CD8-positive, alpha-beta memory T cell (primary cell): ENCODE measurements at regions not wholly inside any gene's neighbourhood (a gene's known extent, or its start where the extent isn't known, plus 50 kb on each side); places are given as distances from the start of the nearest gene placed in this dataset.

Source experiments
- CTCF ChIA-PET: fragments of 350-600 bp; sonication (Branson Sonifier 250); formaldehyde crosslinking; loops from one replicate; lab custom pipeline; 2021; ENCODE audit warnings: antibody characterized with exemption; lab: Charles Lee
- POLR2A ChIA-PET: fragments of 350-600 bp; sonication (Branson Sonifier 250); formaldehyde crosslinking; loops from one replicate; lab custom pipeline; 2021; ENCODE audit warnings: antibody characterized with exemption; lab: Charles Lee
- DNase-seq, 5 donors: peaks; one replicate each; pipeline versions ENCODE4 v3.0.0 to v3.0.0-alpha.2; 2020 to 2022; ENCODE audit warnings: mixed read lengths in 1 of 5
- H3K27ac ChIP-seq: one replicate; pipeline ENCODE4 v1.7.0; 2013; ENCODE audit warnings: low read depth, mild to moderate bottlenecking, low read length, moderate library complexity
- H3K27me3 ChIP-seq: 2 replicates; pipeline ENCODE4 v1.7.0; 2013; ENCODE audit warnings: low read length, mild to moderate bottlenecking; ENCODE audit not compliant: insufficient read depth, poor library complexity, severe bottlenecking
- H3K36me3 ChIP-seq: 2 replicates; pipeline ENCODE4 v1.7.0; 2013; ENCODE audit warnings: mild to moderate bottlenecking, low read length, moderate library complexity; ENCODE audit not compliant: insufficient read depth
- H3K4me1 ChIP-seq: 2 replicates; pipeline ENCODE4 v1.7.0; 2013; ENCODE audit warnings: mild to moderate bottlenecking, low read length, moderate library complexity; ENCODE audit not compliant: insufficient read depth
- H3K4me3 ChIP-seq: 2 replicates; pipeline ENCODE4 v1.7.0; 2013; ENCODE audit warnings: mild to moderate bottlenecking, low read length
- H3K9me3 ChIP-seq: 2 replicates; pipeline ENCODE4 v1.7.0; 2013; ENCODE audit warnings: mild to moderate bottlenecking, low read length
- H3K27ac Mint-ChIP-seq, 8 donors: one replicate each; pipeline ENCODE4 v1.8.0; 2020 to 2021; ENCODE audit warnings: mixed read lengths in 8 of 8, mild to moderate bottlenecking in 6 of 8, inconsistent platforms in 3 of 8, moderate library complexity in 3 of 8
- H3K27me3 Mint-ChIP-seq, 2 donors: one replicate each; pipeline ENCODE4 v1.8.0; 2020 to 2021; ENCODE audit warnings: mixed read lengths in 2 of 2, mild to moderate bottlenecking in 1 of 2, moderate library complexity in 1 of 2
- H3K36me3 Mint-ChIP-seq, 3 donors: one replicate each; pipeline ENCODE4 v1.8.0; 2020 to 2021; ENCODE audit warnings: mixed read lengths in 3 of 3, inconsistent platforms in 1 of 3, mild to moderate bottlenecking in 1 of 3
- H3K4me1 Mint-ChIP-seq, 3 donors: one replicate each; pipeline ENCODE4 v1.8.0; 2020 to 2021; ENCODE audit warnings: mixed read lengths in 3 of 3, inconsistent platforms in 1 of 3, mild to moderate bottlenecking in 1 of 3
- H3K4me3 Mint-ChIP-seq, 7 donors: one replicate each; pipeline ENCODE4 v1.8.0; 2020 to 2021; ENCODE audit warnings: mixed read lengths in 7 of 7, mild to moderate bottlenecking in 6 of 7, moderate library complexity in 4 of 7, inconsistent platforms in 2 of 7
- H3K9me3 Mint-ChIP-seq, 5 donors: one replicate each; pipeline ENCODE4 v1.8.0; 2020 to 2022; ENCODE audit warnings: mixed read lengths in 5 of 5, mild to moderate bottlenecking in 3 of 5, moderate library complexity in 2 of 5, inconsistent platforms in 1 of 5

DNA sequence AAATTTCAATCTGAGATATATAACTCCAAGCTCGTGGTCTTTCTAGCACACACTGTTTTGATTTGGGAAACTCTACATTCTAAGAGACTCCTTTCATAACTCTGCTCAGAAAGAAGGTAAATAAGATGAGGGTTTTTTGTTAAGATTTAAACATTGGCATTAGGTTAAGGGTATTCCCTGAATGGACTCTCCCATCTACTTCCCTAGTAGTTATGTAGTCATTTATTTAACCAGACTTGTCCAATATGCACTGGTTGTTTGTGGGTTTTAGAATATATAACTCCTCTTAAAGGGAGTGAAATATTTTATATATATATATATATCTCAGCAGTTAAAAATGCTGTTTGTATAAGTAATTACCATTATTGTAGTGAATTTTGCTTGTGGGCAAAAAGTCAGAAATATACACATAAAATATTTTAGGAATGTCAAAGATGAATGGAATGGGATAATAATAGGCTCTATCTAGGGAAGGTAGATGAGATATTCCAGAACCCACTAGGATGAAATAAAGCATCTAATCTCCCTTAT, 61.5 kb upstream of the WDR75 start:
- Histone ChIP-seq H3K9me3 (no peaks in the 10 kb centered on the region), H3K36me3 (no peaks in the 10 kb centered on the region), H3K27ac (no peak overlapping the region), H3K27me3 (no peaks in the 10 kb centered on the region), H3K4me1 (no peaks in the 10 kb centered on the region), H3K4me3 (no peak overlapping the region)
- H3K36me3 Mint-ChIP-seq: no peaks in the 10 kb centered on the region
- ChIA-PET CTCF (no interaction called here), POLR2A (no interaction called here)
- H3K9me3 Mint-ChIP-seq: no peaks in the 10 kb centered on the region
- H3K27me3 Mint-ChIP-seq: no peaks in the 10 kb centered on the region
- H3K27ac Mint-ChIP-seq: no peak overlapping the region
- no peak overlapping the region for H3K4me3 Mint-ChIP-seq
- no peaks in the 10 kb centered on the region for H3K4me1 Mint-ChIP-seq
- DNase-seq: no peak

DNA sequence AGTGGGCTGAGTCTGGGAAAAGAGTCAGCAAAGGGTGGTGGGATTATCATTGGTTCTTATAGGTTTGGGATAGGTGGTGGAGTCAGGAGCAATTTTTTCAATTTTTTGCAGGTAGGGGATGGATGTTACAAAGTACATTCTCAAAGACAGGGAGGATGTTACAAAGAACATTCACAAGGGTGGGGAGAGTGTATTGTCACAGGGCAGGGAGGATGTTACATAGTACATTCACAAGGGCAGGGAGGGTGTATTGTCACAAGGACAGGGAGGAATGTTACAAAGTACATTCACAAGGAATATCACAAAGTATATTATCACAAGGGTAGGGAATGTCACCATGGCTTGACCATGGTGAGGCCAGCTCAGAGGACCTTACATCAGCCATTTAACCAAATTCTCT, 58.6 kb upstream of the WDR75 start:
- Mint-ChIP-seq H3K27me3 (peaks cover 4 to 11% of the 10 kb centered on the region in 2 donors), H3K36me3 (peaks cover 0 to 5% (median 0%) of the 10 kb centered on the region in 3 donors), H3K9me3 (peaks cover 0 to 3% (median 0%) of the 10 kb centered on the region in 5 donors), H3K27ac (no peak overlapping the region), H3K4me3 (no peak overlapping the region), H3K4me1 (no peaks in the 10 kb centered on the region)
- POLR2A ChIA-PET: no interaction called here
- CTCF ChIA-PET: no interaction called here
- Histone ChIP-seq H3K4me3 (no peak overlapping the region), H3K4me1 (no peaks in the 10 kb centered on the region), H3K9me3 (no peaks in the 10 kb centered on the region), H3K27ac (no peak overlapping the region), H3K36me3 (no peaks in the 10 kb centered on the region), H3K27me3 (no peaks in the 10 kb centered on the region)
- DNase-seq: no peak

DNA sequence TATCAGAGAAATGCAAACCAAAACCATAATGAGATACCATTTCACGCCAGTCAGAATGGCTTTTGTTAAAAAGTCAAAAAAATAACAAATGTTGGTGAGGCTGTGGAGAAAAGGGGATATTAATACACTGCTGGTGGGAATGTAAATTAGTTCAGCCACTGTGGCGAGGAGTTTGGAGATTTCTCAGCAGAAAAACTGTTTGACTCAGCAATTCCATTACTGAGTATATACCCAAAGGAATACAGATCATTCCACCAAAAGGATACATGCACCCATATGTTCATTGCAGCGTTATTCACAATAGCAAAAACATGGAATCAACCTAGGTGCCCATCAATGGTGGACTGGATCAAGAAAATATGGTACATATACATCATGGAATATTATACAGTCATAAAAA, 54.5 kb upstream of the WDR75 start:
- Histone ChIP-seq H3K36me3 (no peaks in the 10 kb centered on the region), H3K4me3 (no peak overlapping the region), H3K9me3 (no peaks in the 10 kb centered on the region), H3K27ac (no peak overlapping the region), H3K4me1 (no peaks in the 10 kb centered on the region), H3K27me3 (no peaks in the 10 kb centered on the region)
- DNase-seq: no peak
- no peak overlapping the region for H3K4me3 Mint-ChIP-seq
- H3K36me3 Mint-ChIP-seq: peaks cover 0 to 5% (median 0%) of the 10 kb centered on the region in 3 donors
- peaks cover 0 to 3% (median 0%) of the 10 kb centered on the region in 5 donors for H3K9me3 Mint-ChIP-seq
- H3K4me1 Mint-ChIP-seq: no peaks in the 10 kb centered on the region
- no peak overlapping the region for H3K27ac Mint-ChIP-seq
- CTCF ChIA-PET: no interaction called here
- peaks cover 6 to 11% of the 10 kb centered on the region in 2 donors for H3K27me3 Mint-ChIP-seq
- POLR2A ChIA-PET: no interaction called here

DNA sequence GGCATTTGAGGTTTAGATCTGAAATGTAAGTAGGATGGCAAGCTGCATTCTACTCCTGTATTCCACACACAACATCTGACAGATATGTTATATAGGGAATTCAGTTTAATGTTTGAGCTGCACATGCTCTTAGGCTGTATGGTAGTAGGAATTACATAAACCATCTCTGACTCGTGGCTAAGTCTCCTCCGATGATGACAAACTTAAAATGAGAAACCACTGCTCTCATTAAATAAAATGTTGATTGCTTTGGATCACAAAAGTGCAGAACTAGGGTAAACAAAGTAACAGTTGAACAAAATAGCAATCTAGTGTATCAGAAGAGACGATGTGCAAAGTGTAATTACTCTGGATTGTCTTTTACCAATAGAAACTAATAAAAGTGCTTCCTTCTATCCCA, 50.1 kb upstream of the WDR75 start:
- Mint-ChIP-seq H3K9me3 (peaks cover 0 to 3% (median 0%) of the 10 kb centered on the region in 5 donors), H3K27me3 (peaks cover 4 to 6% of the 10 kb centered on the region in 2 donors)
- POLR2A ChIA-PET: no interaction called here

More for the DNA sequence above, 50.1 kb upstream of the WDR75 start:
- H3K27me3 ChIP-seq: no peaks in the 10 kb centered on the region
- Mint-ChIP-seq H3K36me3 (peaks cover 0 to 5% (median 0%) of the 10 kb centered on the region in 3 donors), H3K4me3 (no peak overlapping the region), H3K27ac (no peak overlapping the region), H3K4me1 (no peaks in the 10 kb centered on the region)
- H3K36me3 ChIP-seq: no peaks in the 10 kb centered on the region
- H3K4me3 ChIP-seq: no peak overlapping the region
- H3K27ac ChIP-seq: no peak overlapping the region
- CTCF ChIA-PET: no interaction called here
- H3K9me3 ChIP-seq: no peaks in the 10 kb centered on the region
- no peak for DNase-seq
- H3K4me1 ChIP-seq: no peaks in the 10 kb centered on the region
